ENCODE measurements at regions not wholly inside any gene's neighbourhood (a gene's known extent, or its start where the extent isn't known, plus 50 kb on each side); places are given as distances from the start of the nearest gene placed in this dataset.

GRCh38 chr10:124225467-124226270 is 132.3 kb upstream of the CHST15 start:
- DNase-seq = no peak

GRCh38 chr10:124225029-124225466 is 131.7 kb upstream of the CHST15 start:
- DNase-seq = no peak

- no peak for DNase-seq
Observed at GRCh38 chr10:124224331-124225028, 131.1 kb upstream of the CHST15 start.

GRCh38 chr10:124223711-124224085 is 130.3 kb upstream of the CHST15 start:
- no peak for DNase-seq

GRCh38 chr10:124222988-124223710 is 129.8 kb upstream of the CHST15 start:
- no peak for DNase-seq

GRCh38 chr10:124222318-124222987 is 129.1 kb upstream of the CHST15 start:
- no peak for DNase-seq

GRCh38 chr10:124221356-124222317 is 128.2 kb upstream of the CHST15 start:
- no peak for DNase-seq

GRCh38 chr10:124220971-124221355 is 127.6 kb upstream of the CHST15 start:
- no peak for DNase-seq

- DNase-seq = no peak
Observed at GRCh38 chr10:124220547-124220946, 127.1 kb upstream of the CHST15 start.

- DNase-seq = no peak
Observed at GRCh38 chr10:124219655-124220054, 126.3 kb upstream of the CHST15 start.

GRCh38 chr10:124219062-124219461 is 125.7 kb upstream of the CHST15 start:
- no peak for DNase-seq

- DNase-seq = no peak
Observed at GRCh38 chr10:124217906-124218804, 124.8 kb upstream of the CHST15 start.

GRCh38 chr10:124217031-124217430 is 123.6 kb upstream of the CHST15 start:
- DNase-seq = no peak

GRCh38 chr10:124214610-124215375 is 121.4 kb upstream of the CHST15 start:
- no peak for DNase-seq

- no peak for DNase-seq
Observed at GRCh38 chr10:124213899-124214510, 120.6 kb upstream of the CHST15 start.

- no peak for DNase-seq
Observed at GRCh38 chr10:124213471-124213870, 120.1 kb upstream of the CHST15 start.

GRCh38 chr10:124212702-124213101 is 119.3 kb upstream of the CHST15 start:
- DNase-seq = no peak

GRCh38 chr10:124211921-124212320 is 118.5 kb upstream of the CHST15 start:
- no peak for DNase-seq

- no peak for DNase-seq
Observed at GRCh38 chr10:124210263-124210662, 116.9 kb upstream of the CHST15 start.

GRCh38 chr10:124207391-124207790 is 114.0 kb upstream of the CHST15 start:
- DNase-seq = no peak

All from NCI-H1694 (cell line).